ENCODE measurements at regions not wholly inside any gene's neighbourhood (a gene's known extent, or its start where the extent isn't known, plus 50 kb on each side); places are given as distances from the start of the nearest gene placed in this dataset.

DNA sequence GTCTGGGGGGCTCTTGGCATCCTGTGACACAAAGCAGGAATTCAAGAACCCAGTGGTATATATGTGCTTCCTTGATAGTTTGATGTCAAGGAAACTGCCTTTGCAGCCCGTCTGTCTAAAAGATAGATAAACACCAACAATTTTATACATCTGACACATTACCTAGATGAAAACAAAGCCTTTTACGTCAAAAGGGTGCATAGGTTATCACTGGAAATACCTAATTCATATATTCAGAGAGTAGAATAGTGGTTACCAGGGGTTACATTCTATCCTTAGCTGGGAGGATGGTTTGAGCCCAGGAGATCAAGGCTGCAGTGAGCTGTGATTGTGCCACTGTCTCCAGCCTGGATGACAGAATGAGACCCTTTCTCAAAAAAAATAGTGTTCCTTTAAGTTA, 356.9 kb upstream of the RASGRP1 start:
- TF ChIP-seq, protein P1, sequence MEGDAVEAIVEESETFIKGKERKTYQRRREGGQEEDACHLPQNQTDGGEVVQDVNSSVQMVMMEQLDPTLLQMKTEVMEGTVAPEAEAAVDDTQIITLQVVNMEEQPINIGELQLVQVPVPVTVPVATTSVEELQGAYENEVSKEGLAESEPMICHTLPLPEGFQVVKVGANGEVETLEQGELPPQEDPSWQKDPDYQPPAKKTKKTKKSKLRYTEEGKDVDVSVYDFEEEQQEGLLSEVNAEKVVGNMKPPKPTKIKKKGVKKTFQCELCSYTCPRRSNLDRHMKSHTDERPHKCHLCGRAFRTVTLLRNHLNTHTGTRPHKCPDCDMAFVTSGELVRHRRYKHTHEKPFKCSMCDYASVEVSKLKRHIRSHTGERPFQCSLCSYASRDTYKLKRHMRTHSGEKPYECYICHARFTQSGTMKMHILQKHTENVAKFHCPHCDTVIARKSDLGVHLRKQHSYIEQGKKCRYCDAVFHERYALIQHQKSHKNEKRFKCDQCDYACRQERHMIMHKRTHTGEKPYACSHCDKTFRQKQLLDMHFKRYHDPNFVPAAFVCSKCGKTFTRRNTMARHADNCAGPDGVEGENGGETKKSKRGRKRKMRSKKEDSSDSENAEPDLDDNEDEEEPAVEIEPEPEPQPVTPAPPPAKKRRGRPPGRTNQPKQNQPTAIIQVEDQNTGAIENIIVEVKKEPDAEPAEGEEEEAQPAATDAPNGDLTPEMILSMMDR (IDR thresholded peaks at IDR 0.05; ENCODE audit: control insufficient read depth, insufficient read depth, low read depth, low read length, missing control alignments): no peak
- no peak for DNase-seq (ENCODE audit: low read depth)

DNA sequence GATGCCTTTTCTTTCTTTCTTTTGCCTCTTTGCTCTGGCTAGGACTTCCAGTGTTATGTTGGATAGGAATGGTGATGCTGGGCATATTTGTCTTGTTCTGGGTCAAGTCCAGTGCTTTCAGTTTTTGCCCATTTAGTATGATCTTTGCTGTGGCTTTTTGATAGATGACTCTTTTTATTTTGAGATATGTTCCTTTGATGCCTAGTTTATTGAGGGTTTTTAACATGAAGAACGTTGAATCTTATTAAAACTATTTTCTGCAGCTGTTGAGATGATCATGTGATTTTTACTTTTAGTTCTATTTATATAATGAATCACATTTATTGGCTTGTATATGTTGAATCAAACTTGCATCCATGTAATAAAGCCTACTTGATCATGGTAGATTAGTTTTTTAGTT, 363.8 kb upstream of the RASGRP1 start:
- TF ChIP-seq, protein P1 (IDR thresholded peaks at IDR 0.05; ENCODE audit: control insufficient read depth, insufficient read depth, low read depth, low read length, missing control alignments): no peak
- no peak overlapping the region for H3K4me3 ChIP-seq (ENCODE audit: control insufficient read depth, low read depth, low read length)
- DNase-seq (ENCODE audit: low read depth): no peak

More for the DNA sequence above, 356.9 kb upstream of the RASGRP1 start:
- H3K4me3 ChIP-seq (ENCODE audit: control insufficient read depth, low read depth, low read length): no peak overlapping the region

DNA sequence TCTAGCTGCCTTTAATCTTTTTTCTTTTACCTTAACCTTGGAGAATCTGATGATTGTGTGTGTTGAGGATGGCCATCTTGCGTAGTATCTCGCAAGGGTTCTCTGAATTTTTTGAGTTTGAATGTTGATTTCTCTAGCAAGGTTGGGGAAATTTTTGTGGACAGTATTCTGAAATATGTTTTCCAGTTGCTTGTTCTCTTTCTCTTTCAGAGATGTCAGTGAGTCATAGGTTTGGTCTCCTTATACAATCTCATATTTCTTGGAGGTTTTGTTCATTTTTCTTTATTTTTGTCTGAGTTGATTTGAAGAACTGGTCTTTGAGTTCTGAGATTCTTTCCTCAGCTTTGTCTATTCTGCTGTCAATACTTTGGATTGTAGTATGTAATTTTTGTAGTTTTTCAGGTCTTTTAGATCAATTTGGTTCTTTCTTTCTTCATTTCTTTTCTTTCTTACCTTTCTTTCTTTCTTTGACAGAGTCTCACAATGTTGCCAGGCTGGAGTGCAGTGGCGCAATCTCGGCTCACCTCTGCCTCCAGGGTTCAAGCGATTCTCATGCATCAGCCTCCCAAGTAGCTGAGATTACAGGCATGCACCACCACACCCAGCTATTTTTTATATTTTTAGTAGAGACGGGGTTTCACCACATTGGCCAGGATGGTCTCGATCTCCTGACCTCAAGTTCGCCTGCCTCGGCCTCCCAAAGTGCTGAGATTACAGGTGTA, 366.4 kb upstream of the RASGRP1 start:
- no peak overlapping the region for H3K4me3 ChIP-seq (ENCODE audit: control insufficient read depth, low read depth, low read length)
- DNase-seq (ENCODE audit: low read depth): no peak
- TF ChIP-seq, protein P1 (IDR thresholded peaks at IDR 0.05; ENCODE audit: control insufficient read depth, insufficient read depth, low read depth, low read length, missing control alignments): no peak

DNA sequence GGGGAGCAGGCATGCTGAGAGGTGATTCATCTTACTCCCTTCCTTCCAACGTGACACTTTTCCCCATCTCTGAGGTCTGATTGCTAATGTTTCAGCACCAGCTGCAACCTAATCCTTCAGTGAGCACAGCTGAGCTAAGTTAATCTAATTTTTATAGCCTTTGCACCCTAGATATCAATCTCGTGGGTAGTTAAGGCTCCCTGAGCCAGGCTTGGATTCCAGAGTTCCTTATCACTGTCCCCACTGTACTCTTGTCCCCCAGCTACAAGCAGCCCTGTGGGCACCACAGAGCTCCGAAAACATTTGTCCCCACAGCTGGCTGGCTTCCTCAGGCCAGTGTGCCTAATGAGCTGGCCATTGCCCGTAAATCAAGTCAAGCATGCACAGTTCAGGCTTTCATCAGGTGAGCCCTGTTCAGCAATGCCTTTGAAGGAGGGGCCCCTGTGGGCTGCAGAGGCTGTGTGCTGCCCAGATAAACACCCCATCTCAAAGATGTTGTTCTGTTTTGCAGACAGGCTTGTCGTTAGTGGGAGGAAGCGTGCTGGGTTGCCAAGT, 376.9 kb upstream of the RASGRP1 start:
- TF ChIP-seq, protein P1 (IDR thresholded peaks at IDR 0.05; ENCODE audit: control insufficient read depth, insufficient read depth, low read depth, low read length, missing control alignments): no peak
- DNase-seq (ENCODE audit: low read depth): no peak

DNA sequence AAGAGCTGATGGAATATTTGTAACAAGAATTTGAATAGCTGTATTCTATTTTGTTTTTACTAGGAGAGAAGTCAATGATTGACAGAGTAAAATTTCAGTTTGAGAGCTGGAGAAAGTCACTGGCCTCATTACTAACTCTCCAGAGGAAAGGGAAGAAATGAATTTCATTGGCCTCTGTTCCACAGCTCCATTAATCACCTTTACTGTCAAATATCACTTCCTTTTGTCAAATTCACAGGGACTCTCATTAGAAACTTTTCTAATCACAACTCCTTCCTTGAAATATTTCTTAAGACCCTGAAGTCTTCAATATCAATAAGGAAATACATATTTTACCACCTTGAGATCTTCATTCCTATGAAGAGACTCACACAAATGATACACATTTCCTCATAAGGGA, 379.9 kb upstream of the RASGRP1 start:
- H3K4me3 ChIP-seq (ENCODE audit: control insufficient read depth, low read depth, low read length): no peak overlapping the region
- no peak for DNase-seq (ENCODE audit: low read depth)
- TF ChIP-seq, protein P1 (IDR thresholded peaks at IDR 0.05; ENCODE audit: control insufficient read depth, insufficient read depth, low read depth, low read length, missing control alignments): no peak

More for the DNA sequence above, 376.9 kb upstream of the RASGRP1 start:
- H3K4me3 ChIP-seq (ENCODE audit: control insufficient read depth, low read depth, low read length): no peak overlapping the region

DNA sequence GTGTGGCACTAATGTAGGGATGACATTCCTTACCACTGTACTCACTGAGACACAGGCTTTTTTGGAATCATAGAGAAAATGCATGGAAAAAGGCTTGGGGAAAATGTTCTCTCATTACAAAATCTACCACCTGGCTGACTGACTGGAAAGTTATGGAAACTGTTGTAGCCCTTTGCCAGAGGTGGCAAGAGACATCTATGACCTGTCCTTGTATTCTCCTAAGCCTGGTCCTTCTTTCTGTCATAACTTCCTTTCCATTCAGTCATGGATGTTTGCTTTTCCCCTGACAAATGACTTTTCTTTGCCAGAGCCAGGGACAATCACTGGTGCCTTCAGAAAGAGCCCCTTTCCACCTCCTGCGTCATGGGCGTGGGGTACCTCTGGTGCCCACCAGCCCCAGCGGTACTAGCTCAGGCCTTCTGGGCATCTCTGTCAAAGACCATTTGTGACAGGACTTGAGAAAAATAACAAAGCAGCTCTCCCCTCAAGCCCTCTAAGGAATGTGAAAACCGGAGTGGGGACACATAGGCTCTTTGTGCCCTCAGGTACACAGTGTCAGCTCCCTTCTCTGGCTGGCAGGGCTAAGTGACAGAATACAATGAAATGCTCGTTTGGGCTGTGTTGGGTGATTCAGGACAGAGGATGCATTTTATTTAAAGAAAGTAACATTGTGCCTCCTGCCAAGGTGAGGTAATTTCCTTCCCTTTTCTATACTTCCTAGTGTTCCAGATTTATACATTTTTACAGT, 381.1 kb upstream of the RASGRP1 start:
- no peak for DNase-seq (ENCODE audit: low read depth)
- H3K4me3 ChIP-seq (ENCODE audit: control insufficient read depth, low read depth, low read length): no peak overlapping the region
- TF ChIP-seq, protein P1 (IDR thresholded peaks at IDR 0.05; ENCODE audit: control insufficient read depth, insufficient read depth, low read depth, low read length, missing control alignments): no peak

Measured in AG09309 (cell line).